Trophoblast cell (in vitro differentiated cells and primary cell): ENCODE measurements at regions not wholly inside any gene's neighbourhood (a gene's known extent, or its start where the extent isn't known, plus 50 kb on each side); places are given as distances from the start of the nearest gene placed in this dataset.

Experiments
- DNase-seq, 2 donors: peaks; one replicate each; pipeline ENCODE4 v3.0.0-alpha.2; 2016
- H2AFZ ChIP-seq: 2 replicates; pipeline ENCODE4 v1.6.1; 2013; ENCODE audit warnings: low read length, moderate library complexity, mild to moderate bottlenecking; ENCODE audit not compliant: insufficient read depth, poor library complexity
- H2AK5ac ChIP-seq: 2 replicates; pipeline ENCODE4 v1.6.1; 2013; ENCODE audit warnings: mild to moderate bottlenecking, low read length
- H2BK120ac ChIP-seq: 2 replicates; pipeline ENCODE4 v1.6.1; 2013; ENCODE audit warnings: low read length, mild to moderate bottlenecking, moderate library complexity; ENCODE audit not compliant: insufficient read depth, poor library complexity
- H2BK12ac ChIP-seq: 2 replicates; pipeline ENCODE4 v1.6.1; 2013; ENCODE audit warnings: mild to moderate bottlenecking, low read length, moderate library complexity
- H2BK5ac ChIP-seq: 2 replicates; pipeline ENCODE4 v1.6.1; 2013; ENCODE audit warnings: low read length, low read depth, moderate library complexity, mild to moderate bottlenecking; ENCODE audit not compliant: poor library complexity
- H3K14ac ChIP-seq: 2 replicates; pipeline ENCODE4 v1.6.1; 2013; ENCODE audit warnings: mild to moderate bottlenecking, low read length
- H3K18ac ChIP-seq: 2 replicates; pipeline ENCODE4 v1.6.1; 2013; ENCODE audit warnings: mild to moderate bottlenecking, low read length
- H3K23ac ChIP-seq: 2 replicates; pipeline ENCODE4 v1.6.1; 2013; ENCODE audit warnings: low read length
- H3K27ac ChIP-seq: 2 replicates; pipeline ENCODE4 v1.5.1; 2013; ENCODE audit warnings: low read depth, mild to moderate bottlenecking, inconsistent platforms, low read length, moderate library complexity
- H3K27me3 ChIP-seq: 2 replicates; pipeline ENCODE4 v1.6.1; 2013; ENCODE audit warnings: inconsistent platforms, mild to moderate bottlenecking, low read length, moderate library complexity; ENCODE audit not compliant: insufficient read depth
- H3K36me3 ChIP-seq, 2 experiments: 1 replicate in 1 of 2; 2 replicates in 1 of 2; pipeline ENCODE4 v1.6.1; 2013; ENCODE audit warnings: low read length in 2 of 2, mild to moderate bottlenecking in 2 of 2, moderate library complexity in 1 of 2; ENCODE audit not compliant: insufficient read depth in 2 of 2, control insufficient read depth in 1 of 2
- H3K4ac ChIP-seq: 2 replicates; pipeline ENCODE4 v1.6.1; 2013; ENCODE audit warnings: low read depth, mild to moderate bottlenecking, low read length, moderate library complexity
- H3K4me1 ChIP-seq, 2 experiments: 1 replicate in 1 of 2; 2 replicates in 1 of 2; pipeline ENCODE4 v1.6.1; 2013; ENCODE audit warnings: low read length in 2 of 2, mild to moderate bottlenecking in 2 of 2, moderate library complexity in 1 of 2; ENCODE audit not compliant: insufficient read depth in 2 of 2, control insufficient read depth in 1 of 2
- H3K4me2 ChIP-seq: 2 replicates; pipeline ENCODE4 v1.6.1; 2013; ENCODE audit warnings: inconsistent platforms, mild to moderate bottlenecking, low read length, moderate library complexity
- H3K4me3 ChIP-seq: 2 replicates; pipeline ENCODE4 v1.5.1; 2013; ENCODE audit warnings: mild to moderate bottlenecking, low read depth, low read length, inconsistent platforms
- H3K79me1 ChIP-seq: one replicate; pipeline ENCODE4 v1.6.1; 2013; ENCODE audit warnings: low read length
- H3K79me2 ChIP-seq: 2 replicates; pipeline ENCODE4 v1.6.1; 2013; ENCODE audit warnings: low read length, mild to moderate bottlenecking; ENCODE audit not compliant: control insufficient read depth, insufficient read depth, poor library complexity
- H3K9ac ChIP-seq: 2 replicates; pipeline ENCODE4 v1.6.1; 2013; ENCODE audit warnings: mild to moderate bottlenecking, low read length
- H3K9me3 ChIP-seq: 2 replicates; pipeline ENCODE4 v1.6.1; 2013; ENCODE audit warnings: low read depth, mild to moderate bottlenecking, control low read depth, inconsistent platforms, low read length; ENCODE audit not compliant: insufficient read depth
- H4K12ac ChIP-seq: 2 replicates; pipeline ENCODE4 v1.6.1; 2013; ENCODE audit warnings: low read depth, mild to moderate bottlenecking, low read length, moderate library complexity
- H4K8ac ChIP-seq: 2 replicates; pipeline ENCODE4 v1.6.1; 2013; ENCODE audit warnings: low read depth, mild to moderate bottlenecking, low read length, moderate library complexity
- H4K91ac ChIP-seq: one replicate; pipeline ENCODE4 v1.6.1; 2013; ENCODE audit warnings: low read depth, mild to moderate bottlenecking, low read length, moderate library complexity
- WGBS: extraction: QIAGEN DNeasy Blood & Tissue Kit; methylation state at CpG from one replicate; pipeline ENCODE4 v1.1.7; 2013; ENCODE audit warnings: missing lambda C conversion rate; ENCODE audit not compliant: insufficient read length, insufficient coverage; ENCODE audit errors: extremely low coverage; 5-methylcytosine and 5-hydroxymethylcytosine counted together

DNA sequence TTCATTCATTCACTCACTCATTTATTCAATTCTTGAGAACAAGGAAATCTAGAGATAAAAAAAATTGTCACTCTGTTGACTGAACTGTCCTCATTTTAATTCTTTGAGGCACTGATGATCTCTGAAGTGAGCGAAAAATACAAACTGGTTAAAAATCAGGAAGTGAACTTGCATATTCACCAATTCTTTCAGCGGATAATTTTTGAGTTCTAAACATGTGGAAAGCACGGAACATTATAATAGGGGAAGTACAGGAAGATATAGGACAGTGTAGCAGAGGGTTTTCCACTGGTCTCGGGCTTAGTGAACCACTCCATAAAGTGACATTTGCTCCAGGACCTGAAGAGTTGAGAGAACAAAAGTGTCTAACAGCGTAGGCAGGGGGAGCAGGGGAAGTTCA lies 169.5 kb downstream of the TLR4 start:
- no peak overlapping the region for H4K12ac ChIP-seq
- H3K36me3 ChIP-seq: no peaks in the 10 kb centered on the region
- H3K27me3 ChIP-seq: no peaks in the 10 kb centered on the region
- no CpG with 5 or more reads among the region's 5 CpGs for WGBS
- no peak overlapping the region for H3K4me2 ChIP-seq
- no peak overlapping the region for H3K27ac ChIP-seq
- DNase-seq: no peak
- H3K4ac ChIP-seq: no peak overlapping the region
- H2BK5ac ChIP-seq: no peak overlapping the region
- no peaks in the 10 kb centered on the region for H3K79me2 ChIP-seq
- no peak overlapping the region for H3K23ac ChIP-seq
- peak overlapping the region; percentile 37 for H3K9ac ChIP-seq
- H2BK12ac ChIP-seq: no peak overlapping the region
- H4K8ac ChIP-seq: no peak overlapping the region
- H4K91ac ChIP-seq: no peak overlapping the region
- no peaks in the 10 kb centered on the region for H3K9me3 ChIP-seq
- H3K79me1 ChIP-seq: no peaks in the 10 kb centered on the region
- H3K18ac ChIP-seq: no peak overlapping the region
- no peak overlapping the region for H2BK120ac ChIP-seq
- no peak overlapping the region for H2AK5ac ChIP-seq
- no peak overlapping the region for H3K14ac ChIP-seq
- H3K4me1 ChIP-seq: no peaks in the 10 kb centered on the region
- H2AFZ ChIP-seq: no peak overlapping the region
- no peak overlapping the region for H3K4me3 ChIP-seq

DNA sequence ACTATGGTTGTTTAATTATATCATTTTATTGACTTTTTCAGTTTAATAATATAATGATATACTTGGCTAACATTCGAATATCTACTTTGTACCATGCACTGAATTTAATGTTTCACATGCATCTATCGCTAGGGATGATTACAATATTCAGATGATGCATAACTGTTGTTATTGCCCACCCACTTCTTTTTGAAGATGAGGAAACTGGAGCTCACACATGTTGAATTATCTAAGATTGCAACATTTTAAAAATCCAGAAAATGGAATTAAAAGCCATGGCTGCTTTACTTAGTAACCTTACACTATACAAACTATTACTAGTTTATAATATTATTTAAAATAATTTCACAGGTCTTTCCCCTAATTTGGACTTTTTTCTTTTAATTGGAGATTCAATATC lies 171.7 kb downstream of the TLR4 start:
- Histone ChIP-seq H3K9ac (no peak overlapping the region), H4K8ac (no peak overlapping the region), H4K12ac (no peak overlapping the region), H3K4me3 (no peak overlapping the region), H3K4ac (no peak overlapping the region), H2AFZ (no peak overlapping the region), H3K27ac (no peak overlapping the region), H2BK120ac (no peak overlapping the region), H2BK12ac (no peak overlapping the region), H3K14ac (no peak overlapping the region), H3K4me2 (no peak overlapping the region), H3K79me1 (no peaks in the 10 kb centered on the region), H3K27me3 (no peaks in the 10 kb centered on the region), H2BK5ac (no peak overlapping the region), H3K23ac (no peak overlapping the region), H3K36me3 (no peaks in the 10 kb centered on the region), H2AK5ac (no peak overlapping the region), H4K91ac (no peak overlapping the region), H3K9me3 (no peaks in the 10 kb centered on the region), H3K4me1 (no peaks in the 10 kb centered on the region), H3K18ac (no peak overlapping the region), H3K79me2 (no peaks in the 10 kb centered on the region)
- DNase-seq: no peak
- WGBS: no CpG with 5 or more reads among the region's 2 CpGs

DNA sequence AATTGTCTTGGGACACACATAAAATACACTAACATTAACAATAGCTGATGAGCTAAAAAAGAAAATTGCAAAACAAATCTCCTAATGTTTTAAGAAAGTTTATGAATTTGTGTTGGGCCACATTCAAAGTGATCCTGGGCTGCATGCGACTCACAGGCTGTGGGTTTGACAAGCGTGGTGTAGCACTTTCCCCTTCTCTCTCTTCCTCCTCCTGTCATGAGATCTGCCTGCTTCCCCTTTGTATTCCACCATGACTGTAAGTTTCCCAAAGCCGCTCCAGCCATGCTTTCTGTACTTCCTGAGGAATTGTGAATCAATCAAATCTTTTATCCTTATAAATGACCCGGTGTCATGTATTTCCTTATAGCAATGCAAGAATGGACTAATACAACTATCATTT lies 178.0 kb downstream of the TLR4 start:
- DNase-seq: no peak
- no peak overlapping the region for H2BK12ac ChIP-seq
- H3K4me3 ChIP-seq: no peak overlapping the region
- H3K36me3 ChIP-seq: no peaks in the 10 kb centered on the region
- no peak overlapping the region for H3K4ac ChIP-seq
- H3K79me2 ChIP-seq: no peaks in the 10 kb centered on the region
- no peak overlapping the region for H3K23ac ChIP-seq
- no peak overlapping the region for H2AFZ ChIP-seq
- no peak overlapping the region for H3K14ac ChIP-seq
- H2BK120ac ChIP-seq: no peak overlapping the region
- no peak overlapping the region for H3K4me2 ChIP-seq
- H2AK5ac ChIP-seq: no peak overlapping the region
- H3K27me3 ChIP-seq: no peaks in the 10 kb centered on the region
- H3K4me1 ChIP-seq: no peaks in the 10 kb centered on the region
- H3K27ac ChIP-seq: no peak overlapping the region
- no peak overlapping the region for H4K91ac ChIP-seq
- H3K9me3 ChIP-seq: no peaks in the 10 kb centered on the region
- no peak overlapping the region for H3K18ac ChIP-seq
- no CpG with 5 or more reads among the region's 4 CpGs for WGBS
- no peak overlapping the region for H4K12ac ChIP-seq
- no peak overlapping the region for H4K8ac ChIP-seq
- H2BK5ac ChIP-seq: no peak overlapping the region
- no peak overlapping the region for H3K9ac ChIP-seq
- H3K79me1 ChIP-seq: no peaks in the 10 kb centered on the region

DNA sequence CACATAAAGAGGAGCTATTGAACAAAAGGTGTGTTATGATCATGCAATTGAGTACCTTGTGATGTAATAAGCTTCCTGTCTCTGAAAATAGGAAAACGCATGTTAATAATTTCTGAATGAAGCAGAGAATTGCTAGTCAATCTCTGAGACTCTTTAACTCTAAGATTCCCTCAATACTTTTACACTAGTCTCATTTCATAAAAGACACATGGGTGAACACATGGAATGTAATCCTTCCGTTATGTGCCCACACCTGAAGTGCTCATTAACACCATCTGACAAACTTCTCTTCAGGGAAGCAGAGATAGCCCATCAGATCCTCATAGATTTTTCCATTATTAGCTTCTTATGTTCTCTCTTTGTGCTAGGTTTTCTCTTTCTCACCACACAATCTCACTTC lies 182.4 kb downstream of the TLR4 start:
- H2BK120ac ChIP-seq: no peak overlapping the region
- no peaks in the 10 kb centered on the region for H3K79me2 ChIP-seq
- H2AK5ac ChIP-seq: no peak overlapping the region
- no peak overlapping the region for H4K91ac ChIP-seq
- H4K12ac ChIP-seq: no peak overlapping the region
- H3K18ac ChIP-seq: no peak overlapping the region
- no peak overlapping the region for H3K23ac ChIP-seq
- H3K9me3 ChIP-seq: no peaks in the 10 kb centered on the region
- no peak for DNase-seq
- no peak overlapping the region for H2BK5ac ChIP-seq
- WGBS: no CpG with 5 or more reads among the region's 2 CpGs
- H3K27ac ChIP-seq: no peak overlapping the region
- no peaks in the 10 kb centered on the region for H3K27me3 ChIP-seq
- no peak overlapping the region for H3K4ac ChIP-seq
- no peaks in the 10 kb centered on the region for H3K36me3 ChIP-seq
- no peaks in the 10 kb centered on the region for H3K4me1 ChIP-seq
- H3K9ac ChIP-seq: no peak overlapping the region
- no peaks in the 10 kb centered on the region for H3K79me1 ChIP-seq
- H4K8ac ChIP-seq: no peak overlapping the region
- no peak overlapping the region for H3K4me3 ChIP-seq
- no peak overlapping the region for H2BK12ac ChIP-seq
- H3K14ac ChIP-seq: no peak overlapping the region
- no peak overlapping the region for H2AFZ ChIP-seq
- no peak overlapping the region for H3K4me2 ChIP-seq
